H9 (cell line): ENCODE measurements at regions not wholly inside any gene's neighbourhood (a gene's known extent, or its start where the extent isn't known, plus 50 kb on each side); places are given as distances from the start of the nearest gene placed in this dataset.
A peak's percentile ranks its signal among the peaks of the same experiment; 100 is the strongest.
"Not testable (repeated sequence)": the region's sequence is repeated elsewhere in the genome, so short reads cannot be mapped to it uniquely, and the experiment has no call there.

Experiments
- DNase-seq: peaks from one replicate; pipeline ENCODE4 v3.0.0-alpha.2; 2017
- H2AFZ ChIP-seq: one replicate; pipeline ENCODE4 v1.6.1; 2013; ENCODE audit warnings: mild to moderate bottlenecking, low read length, control low read depth, moderate library complexity
- H2AK5ac ChIP-seq: 2 replicates; pipeline ENCODE4 v1.6.1; 2013; ENCODE audit warnings: low read length, control low read depth, mixed read lengths; ENCODE audit not compliant: insufficient read length
- H2BK120ac ChIP-seq: one replicate; pipeline ENCODE4 v1.6.1; 2013; ENCODE audit warnings: low read depth, mild to moderate bottlenecking, low read length, control low read depth, inconsistent platforms; ENCODE audit not compliant: poor library complexity, severe bottlenecking
- H2BK12ac ChIP-seq: 2 replicates; pipeline ENCODE4 v1.6.1; 2013; ENCODE audit warnings: low read length, control low read depth, mixed read lengths, low read depth; ENCODE audit not compliant: insufficient read length
- H2BK15ac ChIP-seq: 2 replicates; pipeline ENCODE4 v1.6.1; 2013; ENCODE audit warnings: low read depth, low read length, control low read depth
- H2BK20ac ChIP-seq: one replicate; pipeline ENCODE4 v1.6.1; 2013; ENCODE audit warnings: low read depth, mild to moderate bottlenecking, low read length, control low read depth, inconsistent platforms; ENCODE audit not compliant: poor library complexity, severe bottlenecking
- H2BK5ac ChIP-seq: 2 replicates; pipeline ENCODE4 v1.6.1; 2013; ENCODE audit warnings: low read length, control low read depth, mixed read lengths; ENCODE audit not compliant: insufficient read length
- H3K14ac ChIP-seq: 2 replicates; pipeline ENCODE4 v1.6.1; 2013; ENCODE audit warnings: low read length, control low read depth; ENCODE audit not compliant: insufficient read depth
- H3K18ac ChIP-seq: 2 replicates; pipeline ENCODE4 v1.6.1; 2013; ENCODE audit warnings: low read depth, mild to moderate bottlenecking, mixed read lengths, low read length, control low read depth; ENCODE audit not compliant: insufficient read length
- H3K23ac ChIP-seq: 2 replicates; pipeline ENCODE4 v1.6.1; 2013; ENCODE audit warnings: low read length, control low read depth, mixed read lengths, low read depth; ENCODE audit not compliant: insufficient read length
- H3K23me2 ChIP-seq: 2 replicates; pipeline ENCODE4 v1.6.1; 2013; ENCODE audit warnings: low read depth, mild to moderate bottlenecking, mixed read lengths, low read length, control low read depth; ENCODE audit not compliant: insufficient read length, poor library complexity, severe bottlenecking
- H3K27ac ChIP-seq: 2 replicates; pipeline ENCODE4 v1.5.1; 2013; ENCODE audit warnings: low read length, control low read depth, mixed read lengths, low read depth; ENCODE audit not compliant: insufficient read length
- H3K27me3 ChIP-seq: 2 replicates; pipeline ENCODE4 v1.6.1; 2013; ENCODE audit warnings: low read length, control low read depth, inconsistent platforms; ENCODE audit not compliant: insufficient read depth
- H3K4ac ChIP-seq: 2 replicates; pipeline ENCODE4 v1.6.1; 2013; ENCODE audit warnings: low read depth, mild to moderate bottlenecking, control low read depth, inconsistent platforms, low read length, moderate library complexity
- H3K4me1 ChIP-seq: 2 replicates; pipeline ENCODE4 v1.6.1; 2013; ENCODE audit warnings: low read length, control low read depth, inconsistent platforms; ENCODE audit not compliant: insufficient read depth
- H3K4me2 ChIP-seq: 2 replicates; pipeline ENCODE4 v1.6.1; 2013; ENCODE audit warnings: low read length, control low read depth, mixed read lengths; ENCODE audit not compliant: insufficient read length, insufficient read depth
- H3K56ac ChIP-seq: 2 replicates; pipeline ENCODE4 v1.6.1; 2013; ENCODE audit warnings: low read depth, mild to moderate bottlenecking, mixed read lengths, low read length, control low read depth; ENCODE audit not compliant: insufficient read length
- H3K79me1 ChIP-seq: 2 replicates; pipeline ENCODE4 v1.6.1; 2013; ENCODE audit warnings: low read depth, mild to moderate bottlenecking, moderate library complexity, low read length, control low read depth, inconsistent platforms; ENCODE audit not compliant: insufficient read depth, poor library complexity, severe bottlenecking
- H3K79me2 ChIP-seq: 2 replicates; pipeline ENCODE4 v1.6.1; 2013; ENCODE audit warnings: low read length, control low read depth, inconsistent platforms; ENCODE audit not compliant: insufficient read depth
- H3K9ac ChIP-seq: 2 replicates; pipeline ENCODE4 v1.6.1; 2013; ENCODE audit warnings: low read length, control low read depth, mixed read lengths; ENCODE audit not compliant: insufficient read length; ENCODE audit errors: extremely low read depth
- H3K9me3 ChIP-seq: one replicate; pipeline ENCODE4 v1.6.1; 2013; ENCODE audit warnings: low read depth, low read length, inconsistent platforms; ENCODE audit not compliant: control insufficient read depth
- H3T11ph ChIP-seq: one replicate; pipeline ENCODE4 v1.6.1; 2013; ENCODE audit warnings: mild to moderate bottlenecking, low read length, control low read depth, inconsistent platforms
- H4K20me1 ChIP-seq: one replicate; pipeline ENCODE4 v1.6.1; 2013; ENCODE audit not compliant: control insufficient read depth, insufficient read length, insufficient read depth
- H4K5ac ChIP-seq: 2 replicates; pipeline ENCODE4 v1.6.1; 2013; ENCODE audit warnings: low read depth, mild to moderate bottlenecking, mixed read lengths, low read length, control low read depth; ENCODE audit not compliant: insufficient read length
- H4K8ac ChIP-seq: replicated peaks from 2 replicates; pipeline ENCODE4 v1.6.1; 2013; ENCODE audit warnings: low read length, control low read depth, mixed read lengths, low read depth; ENCODE audit not compliant: insufficient read length
- H4K91ac ChIP-seq: 2 replicates; pipeline ENCODE4 v1.6.1; 2013; ENCODE audit warnings: low read depth, mild to moderate bottlenecking, moderate library complexity, mixed read lengths, low read length, control low read depth; ENCODE audit not compliant: insufficient read length
- H3K27ac Mint-ChIP-seq, 3 experiments: 2 replicates in 2 of 3; 3 replicates in 1 of 3; pipeline ENCODE4 v1.8.0; 2020 to 2021; ENCODE audit warnings: mixed read lengths in 3 of 3, mild to moderate bottlenecking in 1 of 3, moderate library complexity in 1 of 3
- H3K27me3 Mint-ChIP-seq: 2 replicates; pipeline ENCODE4 v1.8.0; 2021; ENCODE audit warnings: low read depth, mild to moderate bottlenecking, moderate library complexity, mixed read lengths
- H3K36me3 Mint-ChIP-seq, 3 experiments: 2 replicates in 2 of 3; 3 replicates in 1 of 3; pipeline ENCODE4 v1.8.0; 2020 to 2021; ENCODE audit warnings: low read depth in 3 of 3, mixed read lengths in 3 of 3; ENCODE audit not compliant: insufficient read depth in 1 of 3
- H3K4me1 Mint-ChIP-seq, 2 experiments: 2 replicates each; pipeline ENCODE4 v1.8.0; 2020; ENCODE audit warnings: mixed read lengths in 2 of 2
- H3K4me3 Mint-ChIP-seq, 2 experiments: 2 replicates in 1 of 2; 3 replicates in 1 of 2; pipeline ENCODE4 v1.8.0; 2020 to 2021; ENCODE audit warnings: mild to moderate bottlenecking in 2 of 2, mixed read lengths in 2 of 2, moderate library complexity in 1 of 2
- H3K9me3 Mint-ChIP-seq, 2 experiments: 2 replicates in 1 of 2; 3 replicates in 1 of 2; pipeline ENCODE4 v1.8.0; 2020; ENCODE audit warnings: mild to moderate bottlenecking in 2 of 2, mixed read lengths in 2 of 2, moderate library complexity in 1 of 2
- WGBS: extraction: QIAGEN DNeasy Blood & Tissue Kit; methylation state at CpG from one replicate; pipeline ENCODE4 v1.1.7; 2013; ENCODE audit warnings: missing lambda C conversion rate, low lambda C conversion rate, mixed read lengths; ENCODE audit not compliant: insufficient read length; ENCODE audit errors: extremely low coverage; 5-methylcytosine and 5-hydroxymethylcytosine counted together
- TF ChIP-seq, protein P1 (sequence below): fragments of 200-600 bp; sonication (generic); conservative IDR thresholded peaks from 3 replicates; pipeline ENCODE4 v1.8.0; 2021; ENCODE audit warnings: antibody characterized with exemption, mild to moderate bottlenecking

- Mint-ChIP-seq H3K27me3 (no peaks in the 10 kb centered on the region), H3K9me3 (no peaks in the 10 kb centered on the region), H3K4me1 (no peaks in the 10 kb centered on the region), H3K4me3 (no peak overlapping the region), H3K27ac (no peak overlapping the region), H3K36me3 (no peaks in the 10 kb centered on the region)
- Histone ChIP-seq H3K9me3 (no peaks in the 10 kb centered on the region), H3K9ac (no peak overlapping the region), H3T11ph (no peak overlapping the region), H4K8ac (no peak overlapping the region), H2BK15ac (no peak overlapping the region), H2AK5ac (no peak overlapping the region), H4K91ac (no peak overlapping the region), H3K4me1 (no peaks in the 10 kb centered on the region), H2BK12ac (no peak overlapping the region), H3K4ac (no peak overlapping the region), H2AFZ (no peak overlapping the region), H3K23me2 (no peaks in the 10 kb centered on the region), H3K27ac (no peak overlapping the region), H3K79me2 (no peaks in the 10 kb centered on the region), H3K18ac (no peak overlapping the region), H3K4me2 (no peak overlapping the region), H3K27me3 (no peaks in the 10 kb centered on the region), H2BK5ac (no peak overlapping the region), H3K79me1 (no peaks in the 10 kb centered on the region), H4K20me1 (no peaks in the 10 kb centered on the region), H3K23ac (no peak overlapping the region), H3K14ac (no peak overlapping the region), H2BK20ac (no peak overlapping the region), H3K56ac (no peak overlapping the region), H2BK120ac (no peak overlapping the region), H4K5ac (no peak overlapping the region)
- TF ChIP-seq, protein P1, sequence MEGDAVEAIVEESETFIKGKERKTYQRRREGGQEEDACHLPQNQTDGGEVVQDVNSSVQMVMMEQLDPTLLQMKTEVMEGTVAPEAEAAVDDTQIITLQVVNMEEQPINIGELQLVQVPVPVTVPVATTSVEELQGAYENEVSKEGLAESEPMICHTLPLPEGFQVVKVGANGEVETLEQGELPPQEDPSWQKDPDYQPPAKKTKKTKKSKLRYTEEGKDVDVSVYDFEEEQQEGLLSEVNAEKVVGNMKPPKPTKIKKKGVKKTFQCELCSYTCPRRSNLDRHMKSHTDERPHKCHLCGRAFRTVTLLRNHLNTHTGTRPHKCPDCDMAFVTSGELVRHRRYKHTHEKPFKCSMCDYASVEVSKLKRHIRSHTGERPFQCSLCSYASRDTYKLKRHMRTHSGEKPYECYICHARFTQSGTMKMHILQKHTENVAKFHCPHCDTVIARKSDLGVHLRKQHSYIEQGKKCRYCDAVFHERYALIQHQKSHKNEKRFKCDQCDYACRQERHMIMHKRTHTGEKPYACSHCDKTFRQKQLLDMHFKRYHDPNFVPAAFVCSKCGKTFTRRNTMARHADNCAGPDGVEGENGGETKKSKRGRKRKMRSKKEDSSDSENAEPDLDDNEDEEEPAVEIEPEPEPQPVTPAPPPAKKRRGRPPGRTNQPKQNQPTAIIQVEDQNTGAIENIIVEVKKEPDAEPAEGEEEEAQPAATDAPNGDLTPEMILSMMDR: no peak
- DNase-seq: no peak
- no CpG with 5 or more reads among the region's 1 CpG for WGBS
Measured at GRCh38 chr5:121055586-121055985, 591.5 kb downstream of the PRR16 start.

DNA sequence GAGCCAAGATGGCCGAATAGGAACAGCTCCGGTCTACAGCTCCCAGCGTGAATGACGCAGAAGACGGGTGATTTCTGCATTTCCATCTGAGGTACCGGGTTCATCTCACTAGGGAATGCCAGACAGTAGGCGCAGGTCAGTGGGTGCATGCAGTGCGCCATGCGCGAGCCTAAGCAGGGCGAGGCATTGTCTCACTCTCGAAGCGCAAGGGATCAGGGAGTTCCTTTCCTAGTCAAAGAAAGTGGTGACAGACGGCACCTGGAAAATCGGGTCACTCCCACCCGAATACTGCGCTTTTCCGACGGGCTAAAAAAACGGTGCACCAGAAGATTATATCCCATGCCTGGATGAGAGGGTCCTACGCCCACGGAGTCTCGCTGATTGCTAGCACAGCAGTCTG is 600.1 kb downstream of the PRR16 start:
- H3K36me3 Mint-ChIP-seq, H2BK15ac ChIP-seq: not testable (repeated sequence)

More for the DNA sequence above, 600.1 kb downstream of the PRR16 start:
- H3K14ac ChIP-seq, H2AK5ac ChIP-seq, H2BK120ac ChIP-seq, H3K27ac ChIP-seq, H3K4me2 ChIP-seq, H3K23me2 ChIP-seq, H4K8ac ChIP-seq, H3K27me3 Mint-ChIP-seq, H2BK12ac ChIP-seq, H3K23ac ChIP-seq, H4K5ac ChIP-seq, H4K91ac ChIP-seq, H2BK5ac ChIP-seq, H3K56ac ChIP-seq, H3T11ph ChIP-seq, H3K4me1 Mint-ChIP-seq, H4K20me1 ChIP-seq, H3K9ac ChIP-seq, H3K9me3 Mint-ChIP-seq, H3K4me1 ChIP-seq, H3K4ac ChIP-seq, H3K9me3 ChIP-seq, H3K79me1 ChIP-seq, H3K27me3 ChIP-seq, H3K79me2 ChIP-seq, H2BK20ac ChIP-seq: not testable (repeated sequence)
- Histone ChIP-seq H2AFZ (peak overlapping the region; percentile 52), H3K18ac (peak overlapping the region; percentile 47)
- peak overlapping the region in 1 of 3 experiments; percentile 66; a peak in 2 of 7 replicates for H3K27ac Mint-ChIP-seq
- peak overlapping the region in 1 of 2 experiments; percentile 48; a peak in 2 of 5 replicates for H3K4me3 Mint-ChIP-seq
- DNase-seq: peak; percentile 45
- WGBS: no CpG with 5 or more reads among the region's 23 CpGs
